Muscle of leg (tissue), 3 donors: ENCODE measurements at regions not wholly inside any gene's neighbourhood (a gene's known extent, or its start where the extent isn't known, plus 50 kb on each side); places are given as distances from the start of the nearest gene placed in this dataset.
"Not testable (repeated sequence)": the region's sequence is repeated elsewhere in the genome, so short reads cannot be mapped to it uniquely, and the experiment has no call there.

ENCODE experiments used
- DNase-seq: peaks from one replicate; pipeline ENCODE4 v3.0.0; 2013
- H3K27ac ChIP-seq: one replicate; pipeline ENCODE4 v1.5.1; 2013; ENCODE audit warnings: mild to moderate bottlenecking, low read length, control low read depth
- H3K27me3 ChIP-seq: one replicate; pipeline ENCODE4 v1.6.1; 2013; ENCODE audit warnings: low read length; ENCODE audit not compliant: control insufficient read depth, insufficient read depth
- H3K36me3 ChIP-seq: one replicate; pipeline ENCODE4 v1.6.1; 2013; ENCODE audit warnings: low read length; ENCODE audit not compliant: control insufficient read depth, insufficient read depth
- H3K4me1 ChIP-seq: one replicate; pipeline ENCODE4 v1.6.1; 2013; ENCODE audit warnings: low read length; ENCODE audit not compliant: control insufficient read depth, insufficient read depth
- H3K4me3 ChIP-seq: one replicate; pipeline ENCODE4 v1.5.1; 2013; ENCODE audit warnings: low read length, control low read depth
- H3K9me3 ChIP-seq: replicated peaks from 2 replicates; pipeline ENCODE4 v1.6.1; 2013; ENCODE audit warnings: low read depth, low read length; ENCODE audit not compliant: control insufficient read depth
- WGBS: methylation state at CpG from one replicate; pipeline ENCODE4 v1.1.5; 2013; ENCODE audit warnings: missing lambda C conversion rate; ENCODE audit not compliant: insufficient coverage; 5-methylcytosine and 5-hydroxymethylcytosine counted together

GRCh38 chr9:61669831-61670505, 480.1 kb downstream of the SPATA31A7 start:
- peak; percentile 1 for DNase-seq
- peaks cover 30% of the 10 kb centered on the region for H3K9me3 ChIP-seq
- H3K36me3 ChIP-seq, H3K27ac ChIP-seq, H3K27me3 ChIP-seq, H3K4me3 ChIP-seq, H3K4me1 ChIP-seq: not testable (repeated sequence)
- WGBS = 85% methylated on average over 39 of the region's 45 CpGs

GRCh38 chr9:61670616-61671015, 480.8 kb downstream of the SPATA31A7 start:
- 75% methylated on average over 17 of the region's 20 CpGs for WGBS
- peaks cover 32% of the 10 kb centered on the region for H3K9me3 ChIP-seq

GRCh38 chr9:61671276-61671973, 481.6 kb downstream of the SPATA31A7 start:
- peak; percentile 0 for DNase-seq
- no peaks in the 10 kb centered on the region for H3K36me3 ChIP-seq
- no peaks in the 10 kb centered on the region for H3K4me1 ChIP-seq
- no peak overlapping the region for H3K27ac ChIP-seq
- no peaks in the 10 kb centered on the region for H3K27me3 ChIP-seq
- H3K4me3 ChIP-seq = no peak overlapping the region
- 87% methylated on average over 42 of the region's 46 CpGs for WGBS
- peaks cover 30% of the 10 kb centered on the region for H3K9me3 ChIP-seq

More at GRCh38 chr9:61670616-61671015, 480.8 kb downstream of the SPATA31A7 start:
- no peaks in the 10 kb centered on the region for H3K27me3 ChIP-seq
- H3K36me3 ChIP-seq = no peaks in the 10 kb centered on the region
- no peak overlapping the region for H3K4me3 ChIP-seq
- no peak for DNase-seq
- H3K27ac ChIP-seq = no peak overlapping the region
- H3K4me1 ChIP-seq = no peaks in the 10 kb centered on the region

- not testable (repeated sequence) for H3K36me3 ChIP-seq, DNase-seq, H3K4me3 ChIP-seq, H3K4me1 ChIP-seq, H3K27ac ChIP-seq, H3K27me3 ChIP-seq
- WGBS = 90% methylated on average over 17 of the region's 22 CpGs
- peaks cover 28% of the 10 kb centered on the region for H3K9me3 ChIP-seq
These were observed 482.3 kb downstream of the SPATA31A7 start for GRCh38 chr9:61672107-61672541.

- not testable (repeated sequence) for H3K36me3 ChIP-seq, H3K4me1 ChIP-seq, H3K4me3 ChIP-seq, DNase-seq, H3K27me3 ChIP-seq, H3K27ac ChIP-seq
- WGBS = 72% methylated on average over 11 of the region's 16 CpGs
- H3K9me3 ChIP-seq = peaks cover 23% of the 10 kb centered on the region
These were observed 482.9 kb downstream of the SPATA31A7 start for GRCh38 chr9:61672645-61673167.

- WGBS = 63% methylated on average over 5 of the region's 13 CpGs
- H3K27me3 ChIP-seq = no peaks in the 10 kb centered on the region
- no peaks in the 10 kb centered on the region for H3K4me1 ChIP-seq
- no peak overlapping the region for H3K27ac ChIP-seq
- no peak overlapping the region for H3K4me3 ChIP-seq
- DNase-seq = no peak
- peaks cover 21% of the 10 kb centered on the region for H3K9me3 ChIP-seq
- no peaks in the 10 kb centered on the region for H3K36me3 ChIP-seq
These were observed 483.4 kb downstream of the SPATA31A7 start for GRCh38 chr9:61673247-61673646.

GRCh38 chr9:61673664-61674381, 484.0 kb downstream of the SPATA31A7 start:
- DNase-seq = no peak
- H3K27me3 ChIP-seq = no peaks in the 10 kb centered on the region
- no peak overlapping the region for H3K4me3 ChIP-seq
- H3K36me3 ChIP-seq = no peaks in the 10 kb centered on the region
- no peaks in the 10 kb centered on the region for H3K4me1 ChIP-seq
- H3K9me3 ChIP-seq = peaks cover 21% of the 10 kb centered on the region
- H3K27ac ChIP-seq = no peak overlapping the region
- WGBS = 76% methylated on average over 39 of the region's 39 CpGs

- 83% methylated on average over 15 of the region's 18 CpGs for WGBS
- no peak overlapping the region for H3K27ac ChIP-seq
- H3K27me3 ChIP-seq = no peaks in the 10 kb centered on the region
- H3K36me3 ChIP-seq = no peaks in the 10 kb centered on the region
- H3K4me3 ChIP-seq = no peak overlapping the region
- H3K4me1 ChIP-seq = no peaks in the 10 kb centered on the region
- H3K9me3 ChIP-seq = peaks cover 21% of the 10 kb centered on the region
- no peak for DNase-seq
These were observed 484.6 kb downstream of the SPATA31A7 start for GRCh38 chr9:61674465-61674864.

- H3K27ac ChIP-seq = no peak overlapping the region
- no peaks in the 10 kb centered on the region for H3K36me3 ChIP-seq
- peaks cover 19% of the 10 kb centered on the region for H3K9me3 ChIP-seq
- WGBS = 55% methylated on average over 4 of the region's 7 CpGs
- no peaks in the 10 kb centered on the region for H3K4me1 ChIP-seq
- DNase-seq = no peak
- H3K4me3 ChIP-seq = no peak overlapping the region
- no peaks in the 10 kb centered on the region for H3K27me3 ChIP-seq
These were observed 485.0 kb downstream of the SPATA31A7 start for GRCh38 chr9:61674882-61675281.
